Ovary (tissue), 7 donors: ENCODE measurements at regions not wholly inside any gene's neighbourhood (a gene's known extent, or its start where the extent isn't known, plus 50 kb on each side); places are given as distances from the start of the nearest gene placed in this dataset.

Source experiments
- DNase-seq, 5 donors: peaks; one replicate each; pipeline ENCODE4 v3.0.0-alpha.2; 2019 to 2020
- H3K27ac ChIP-seq, 2 donors: fragments of 200-600 bp; one replicate each; pipeline versions ENCODE4 v1.5.1 to v1.8.0; 2019 to 2022
- H3K27me3 ChIP-seq: fragments of 200-600 bp; one replicate; pipeline ENCODE4 v1.8.0; 2022
- H3K36me3 ChIP-seq: fragments of 200-600 bp; sonication (generic); one replicate; pipeline ENCODE4 v1.5.1; 2019
- H3K4me1 ChIP-seq: one replicate; pipeline ENCODE4 v1.8.1; 2013; ENCODE audit warnings: mild to moderate bottlenecking, moderate library complexity; ENCODE audit not compliant: insufficient read depth
- H3K4me3 ChIP-seq: fragments of 200-600 bp; sonication (generic); one replicate; pipeline ENCODE4 v1.5.1; 2017
- H3K9me3 ChIP-seq, 2 donors: fragments of 200-600 bp in 1 of 2; sonication (generic) in 1 of 2; one replicate each; pipeline versions ENCODE4 v1.5.1 to v1.8.1; 2013 to 2019; ENCODE audit warnings: mild to moderate bottlenecking in 1 of 2, moderate library complexity in 1 of 2
- CTCF ChIP-seq, 3 donors: fragments of 450-650 bp in 2 of 3; fragments of 200-600 bp in 1 of 3; IDR thresholded peaks; one replicate each; pipeline versions ENCODE4 v1.5.1 to v1.8.0; 2016 to 2022; ENCODE audit warnings: antibody characterized with exemption in 3 of 3, mild to moderate bottlenecking in 1 of 3
- EP300 ChIP-seq: sonication (generic); formaldehyde crosslinking; IDR thresholded peaks from one replicate; pipeline ENCODE4 v1.6.1; 2017; ENCODE audit warnings: antibody characterized with exemption
- POLR2A ChIP-seq: fragments of 450-650 bp; IDR thresholded peaks from one replicate; pipeline ENCODE4 v1.6.1; 2017; ENCODE audit warnings: antibody characterized with exemption, mild to moderate bottlenecking, moderate library complexity
- WGBS, 3 donors: extraction: QIAGEN DNeasy Blood & Tissue Kit in 1 of 3; methylation state at CpG; one replicate each; pipeline versions ENCODE4 v1.1.5 to v1.1.7; 2013 to 2017; 5-methylcytosine and 5-hydroxymethylcytosine counted together
- intact Hi-C, 4 donors: fragments of 100-400 bp; cut with DNase I; formaldehyde crosslinking; loops; one replicate each; pipeline versions ENCODE4 v1.11.0 to v1.15.1; 2022 to 2023
- donor health status: DM: no; HTN: no; CAD: no; lungs with moderate emphysema.
- donor health status: DM: no; HTN: no; CAD: no.
- donor health status: Bipolar disorder and iron deficiency.
- donor health status: DM: no; HTN: no; CAD: no.
- donor health status: DM: yes; HTN: yes; CAD: no.

GRCh38 chr3:159732172-159733111 lies 256.2 kb upstream of the IL12A start:
- intact Hi-C loops, result no loop called here
- H3K36me3 ChIP-seq, result no peaks in the 10 kb centered on the region

GRCh38 chr3:159733194-159733860 lies 255.3 kb upstream of the IL12A start:
- TF ChIP-seq CTCF (IDR thresholded peaks at IDR 0.05), result no peak
- TF ChIP-seq EP300, result no peak
- TF ChIP-seq POLR2A, result no peak
- DNase-seq, result no peak
- Histone ChIP-seq H3K27ac (no peak overlapping the region), H3K36me3 (no peaks in the 10 kb centered on the region), H3K4me1 (no peaks in the 10 kb centered on the region), H3K27me3 (no peaks in the 10 kb centered on the region), H3K9me3 (no peaks in the 10 kb centered on the region), H3K4me3 (no peak overlapping the region)
- intact Hi-C loops, result no loop called here
- WGBS, 3 donors, result 14 to 33% (median 24%) methylated on average over 5 of the region's 5 CpGs

More at GRCh38 chr3:159732172-159733111, 256.2 kb upstream of the IL12A start:
- H3K9me3 ChIP-seq, result no peaks in the 10 kb centered on the region
- H3K27me3 ChIP-seq, result no peaks in the 10 kb centered on the region
- H3K4me1 ChIP-seq, result no peaks in the 10 kb centered on the region
- TF ChIP-seq POLR2A (no peak), CTCF (IDR thresholded peaks at IDR 0.05) (no peak), EP300 (no peak)
- H3K4me3 ChIP-seq, result no peak overlapping the region
- DNase-seq, result no peak
- no peak overlapping the region for H3K27ac ChIP-seq
- 26 to 36% (median 35%) methylated on average over 6 of the region's 6 CpGs for WGBS, 3 donors

GRCh38 chr3:159734681-159735080 lies 254.0 kb upstream of the IL12A start:
- 44 to 58% (median 57%) methylated on average over 3 of the region's 3 CpGs for WGBS, 3 donors

GRCh38 chr3:159739166-159739565 lies 249.5 kb upstream of the IL12A start:
- 87% methylated on average over 1 of the region's 1 CpG for WGBS, 3 donors
- Histone ChIP-seq H3K9me3 (no peaks in the 10 kb centered on the region), H3K4me1 (no peaks in the 10 kb centered on the region), H3K27me3 (no peaks in the 10 kb centered on the region), H3K4me3 (no peak overlapping the region), H3K36me3 (no peaks in the 10 kb centered on the region), H3K27ac (no peak overlapping the region)
- intact Hi-C loops, result no loop called here
- DNase-seq, result no peak
- TF ChIP-seq CTCF (IDR thresholded peaks at IDR 0.05) (no peak), EP300 (no peak), POLR2A (no peak)

More at GRCh38 chr3:159734681-159735080, 254.0 kb upstream of the IL12A start:
- Histone ChIP-seq H3K36me3 (no peaks in the 10 kb centered on the region), H3K27ac (no peak overlapping the region), H3K4me1 (no peaks in the 10 kb centered on the region), H3K4me3 (no peak overlapping the region), H3K27me3 (no peaks in the 10 kb centered on the region), H3K9me3 (no peaks in the 10 kb centered on the region)
- TF ChIP-seq POLR2A (no peak), CTCF (IDR thresholded peaks at IDR 0.05) (no peak), EP300 (no peak)
- intact Hi-C loops, result no loop called here
- DNase-seq, result no peak
